ENCODE measurements at regions not wholly inside any gene's neighbourhood (a gene's known extent, or its start where the extent isn't known, plus 50 kb on each side); places are given as distances from the start of the nearest gene placed in this dataset.

DNA sequence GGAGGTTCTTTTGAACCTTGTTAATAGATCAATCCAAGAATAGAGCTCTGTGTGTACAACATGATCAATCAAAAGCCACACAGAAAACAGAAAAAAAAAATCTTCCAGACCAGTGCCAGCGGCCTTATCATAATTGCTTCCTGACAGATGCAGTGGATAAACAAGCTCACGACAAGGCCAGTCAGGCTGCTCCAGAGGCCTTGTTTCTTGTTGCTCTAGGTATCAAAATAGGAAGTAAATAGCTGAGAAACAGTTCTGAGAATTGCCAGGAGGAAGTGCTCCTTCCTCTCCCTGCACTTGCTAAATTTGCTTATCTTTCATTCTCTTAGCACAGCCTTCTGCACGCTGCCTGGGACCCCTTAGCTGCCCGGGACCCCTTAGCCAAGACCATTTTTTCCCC lies 199.0 kb upstream of the TARS1 start:
- no peaks in the 10 kb centered on the region for H3K4me1 ChIP-seq (ENCODE audit: insufficient read depth, low read length)
- H3K79me2 ChIP-seq (ENCODE audit: insufficient read depth, low read length): no peaks in the 10 kb centered on the region
- no peak overlapping the region for H3K4me2 ChIP-seq (ENCODE audit: insufficient read depth, low read length)
- no peak overlapping the region for H3K4me3 ChIP-seq (ENCODE audit: low read depth in 1 of 2, low read length in 2 of 2)
- no peak overlapping the region for H2AFZ ChIP-seq (ENCODE audit: low read depth, low read length)
- no peak for ATAC-seq (ENCODE audit: insufficient read depth, low read depth)
- no peak for DNase-seq
- no peaks in the 10 kb centered on the region for H3K27me3 ChIP-seq (ENCODE audit: insufficient read depth, low read length, poor library complexity)
- no peak overlapping the region for H3K9ac ChIP-seq (ENCODE audit: low read depth, low read length)
- no peak for TF ChIP-seq EZH2 (IDR thresholded peaks at IDR 0.05; ENCODE audit: borderline replicate concordance, low read depth, low read length, severe bottlenecking)
- TF ChIP-seq, protein P1, sequence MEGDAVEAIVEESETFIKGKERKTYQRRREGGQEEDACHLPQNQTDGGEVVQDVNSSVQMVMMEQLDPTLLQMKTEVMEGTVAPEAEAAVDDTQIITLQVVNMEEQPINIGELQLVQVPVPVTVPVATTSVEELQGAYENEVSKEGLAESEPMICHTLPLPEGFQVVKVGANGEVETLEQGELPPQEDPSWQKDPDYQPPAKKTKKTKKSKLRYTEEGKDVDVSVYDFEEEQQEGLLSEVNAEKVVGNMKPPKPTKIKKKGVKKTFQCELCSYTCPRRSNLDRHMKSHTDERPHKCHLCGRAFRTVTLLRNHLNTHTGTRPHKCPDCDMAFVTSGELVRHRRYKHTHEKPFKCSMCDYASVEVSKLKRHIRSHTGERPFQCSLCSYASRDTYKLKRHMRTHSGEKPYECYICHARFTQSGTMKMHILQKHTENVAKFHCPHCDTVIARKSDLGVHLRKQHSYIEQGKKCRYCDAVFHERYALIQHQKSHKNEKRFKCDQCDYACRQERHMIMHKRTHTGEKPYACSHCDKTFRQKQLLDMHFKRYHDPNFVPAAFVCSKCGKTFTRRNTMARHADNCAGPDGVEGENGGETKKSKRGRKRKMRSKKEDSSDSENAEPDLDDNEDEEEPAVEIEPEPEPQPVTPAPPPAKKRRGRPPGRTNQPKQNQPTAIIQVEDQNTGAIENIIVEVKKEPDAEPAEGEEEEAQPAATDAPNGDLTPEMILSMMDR (IDR thresholded peaks at IDR 0.05; ENCODE audit: borderline replicate concordance, extremely low read depth, low read length, poor library complexity, severe bottlenecking): no peak
- H4K20me1 ChIP-seq (ENCODE audit: insufficient read depth, low read length): no peaks in the 10 kb centered on the region
- no peaks in the 10 kb centered on the region for H3K36me3 ChIP-seq (ENCODE audit: insufficient read depth, low read length)
- H3K9me3 ChIP-seq (ENCODE audit: insufficient read depth, low read length, severe bottlenecking): no peaks in the 10 kb centered on the region
- H3K27ac ChIP-seq (ENCODE audit: low read length): no peak overlapping the region

GRCh38 chr5:33242277-33242676 lies 198.5 kb upstream of the TARS1 start:
- Histone ChIP-seq H3K9me3 (ENCODE audit: insufficient read depth, low read length, severe bottlenecking) (no peaks in the 10 kb centered on the region), H3K36me3 (ENCODE audit: insufficient read depth, low read length) (no peaks in the 10 kb centered on the region), H3K9ac (ENCODE audit: low read depth, low read length) (no peak overlapping the region), H3K27ac (ENCODE audit: low read length) (no peak overlapping the region), H3K27me3 (ENCODE audit: insufficient read depth, low read length, poor library complexity) (no peaks in the 10 kb centered on the region), H4K20me1 (ENCODE audit: insufficient read depth, low read length) (no peaks in the 10 kb centered on the region), H3K79me2 (ENCODE audit: insufficient read depth, low read length) (no peaks in the 10 kb centered on the region), H3K4me2 (ENCODE audit: insufficient read depth, low read length) (no peak overlapping the region), H2AFZ (ENCODE audit: low read depth, low read length) (no peak overlapping the region), H3K4me3 (ENCODE audit: low read depth in 1 of 2, low read length in 2 of 2) (no peak overlapping the region), H3K4me1 (ENCODE audit: insufficient read depth, low read length) (no peaks in the 10 kb centered on the region)
- TF ChIP-seq, protein P1 (IDR thresholded peaks at IDR 0.05; ENCODE audit: borderline replicate concordance, extremely low read depth, low read length, poor library complexity, severe bottlenecking): no peak
- no peak for TF ChIP-seq EZH2 (IDR thresholded peaks at IDR 0.05; ENCODE audit: borderline replicate concordance, low read depth, low read length, severe bottlenecking)
- DNase-seq (no peak), ATAC-seq (ENCODE audit: insufficient read depth, low read depth) (no peak)

DNA sequence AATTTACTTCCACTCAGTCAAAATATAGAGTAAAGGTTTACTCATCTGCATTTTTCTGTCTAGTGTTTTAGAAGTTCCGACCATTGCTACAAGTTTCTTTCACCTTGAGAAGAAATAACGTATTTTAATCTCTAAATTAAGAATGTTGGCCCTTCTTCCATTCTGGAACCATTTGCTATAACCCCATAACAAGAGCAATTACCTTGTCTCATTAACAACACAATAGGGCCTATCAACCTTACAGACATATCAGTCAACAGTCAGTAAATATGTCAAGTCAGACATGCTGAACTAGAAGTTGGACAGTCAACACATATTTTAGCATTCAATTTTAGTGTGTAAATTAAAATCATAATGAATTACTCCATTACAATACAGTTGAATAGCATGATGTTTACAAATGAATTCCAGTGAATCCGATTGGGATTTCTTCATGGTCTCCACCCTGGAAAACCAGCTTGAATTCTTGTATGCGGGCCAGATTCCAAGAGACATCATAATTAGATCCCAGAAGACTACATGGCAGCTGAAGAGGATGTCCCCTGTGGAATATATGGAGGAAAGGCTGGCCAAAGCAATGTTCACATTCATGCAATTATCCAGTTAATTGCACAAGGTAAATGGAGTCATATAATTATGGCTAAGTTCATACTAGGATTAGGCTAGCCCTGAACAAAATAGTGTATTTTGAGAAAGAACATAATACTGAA lies 196.2 kb upstream of the TARS1 start:
- Histone ChIP-seq H4K20me1 (ENCODE audit: insufficient read depth, low read length) (no peaks in the 10 kb centered on the region), H3K9ac (ENCODE audit: low read depth, low read length) (no peak overlapping the region), H3K9me3 (ENCODE audit: insufficient read depth, low read length, severe bottlenecking) (no peaks in the 10 kb centered on the region), H3K27me3 (ENCODE audit: insufficient read depth, low read length, poor library complexity) (no peaks in the 10 kb centered on the region), H3K36me3 (ENCODE audit: insufficient read depth, low read length) (no peaks in the 10 kb centered on the region), H3K4me2 (ENCODE audit: insufficient read depth, low read length) (no peak overlapping the region), H3K4me3 (ENCODE audit: low read depth in 1 of 2, low read length in 2 of 2) (no peak overlapping the region), H3K79me2 (ENCODE audit: insufficient read depth, low read length) (no peaks in the 10 kb centered on the region), H3K27ac (ENCODE audit: low read length) (no peak overlapping the region), H3K4me1 (ENCODE audit: insufficient read depth, low read length) (no peaks in the 10 kb centered on the region), H2AFZ (ENCODE audit: low read depth, low read length) (no peak overlapping the region)
- DNase-seq: no peak
- ATAC-seq (ENCODE audit: insufficient read depth, low read depth): no peak
- TF ChIP-seq, protein P1 (IDR thresholded peaks at IDR 0.05; ENCODE audit: borderline replicate concordance, extremely low read depth, low read length, poor library complexity, severe bottlenecking): no peak
- no peak for TF ChIP-seq EZH2 (IDR thresholded peaks at IDR 0.05; ENCODE audit: borderline replicate concordance, low read depth, low read length, severe bottlenecking)
